Tibial nerve (tissue), 4 donors: ENCODE measurements at regions not wholly inside any gene's neighbourhood (a gene's known extent, or its start where the extent isn't known, plus 50 kb on each side); places are given as distances from the start of the nearest gene placed in this dataset.

Experiments
- DNase-seq, 2 donors: peaks; one replicate each; pipeline ENCODE4 v3.0.0-alpha.2; 2019; ENCODE audit warnings: low spot score in 2 of 2
- H3K27ac ChIP-seq, 4 donors: fragments of 200-600 bp; sonication (generic) in 3 of 4; one replicate each; pipeline ENCODE4 v1.5.1; 2017 to 2019; ENCODE audit warnings: mild to moderate bottlenecking in 1 of 4
- H3K27me3 ChIP-seq, 2 donors: fragments of 200-600 bp; sonication (generic) in 1 of 2; one replicate each; pipeline versions ENCODE4 v1.5.1 to v1.6.0; 2017 to 2019
- H3K36me3 ChIP-seq, 3 donors: fragments of 200-600 bp; sonication (generic); one replicate each; pipeline ENCODE4 v1.5.1; 2018 to 2019
- H3K4me1 ChIP-seq, 4 donors: fragments of 200-600 bp; sonication (generic) in 3 of 4; one replicate each; pipeline ENCODE4 v1.5.1; 2017 to 2019
- H3K4me3 ChIP-seq, 4 donors: fragments of 200-600 bp; sonication (generic) in 3 of 4; one replicate each; pipeline ENCODE4 v1.5.1; 2017 to 2019; ENCODE audit warnings: mild to moderate bottlenecking in 1 of 4, moderate library complexity in 1 of 4
- H3K9me3 ChIP-seq, 4 donors: fragments of 200-600 bp; sonication (generic) in 3 of 4; one replicate each; pipeline ENCODE4 v1.5.1; 2017 to 2019
- CTCF ChIP-seq, 5 experiments: fragments of 200-600 bp in 3 of 5; fragments of 450-650 bp in 2 of 5; sonication (generic) in 3 of 5; IDR thresholded peaks; one replicate each; pipeline ENCODE4 v1.5.1; 2016 to 2019; ENCODE audit warnings: antibody characterized with exemption in 5 of 5, mild to moderate bottlenecking in 3 of 5, moderate library complexity in 2 of 5
- EP300 ChIP-seq, 2 donors: sonication (generic); formaldehyde crosslinking; IDR thresholded peaks; one replicate each; pipeline ENCODE4 v1.6.1; 2017; ENCODE audit warnings: antibody characterized with exemption in 2 of 2, mild to moderate bottlenecking in 1 of 2
- POLR2A ChIP-seq, 2 donors: fragments of 450-650 bp; IDR thresholded peaks; one replicate each; pipeline ENCODE4 v1.6.1; 2017; ENCODE audit warnings: antibody characterized with exemption in 2 of 2, mild to moderate bottlenecking in 2 of 2, moderate library complexity in 2 of 2
- WGBS, 2 donors: methylation state at CpG; one replicate each; pipeline ENCODE4 v1.1.5; 2018; 5-methylcytosine and 5-hydroxymethylcytosine counted together

- H3K27me3 ChIP-seq = no peaks in the 10 kb centered on the region
- H3K9me3 ChIP-seq = no peaks in the 10 kb centered on the region
- H3K27ac ChIP-seq = no peak overlapping the region
- no peak for TF ChIP-seq EP300 (IDR thresholded peaks at IDR 0.05)
- TF ChIP-seq POLR2A (IDR thresholded peaks at IDR 0.05) = no peak
- TF ChIP-seq CTCF (IDR thresholded peaks at IDR 0.05) = no peak
- H3K4me3 ChIP-seq = no peak overlapping the region
- 47 to 48% methylated on average over 1 of the region's 1 CpG for WGBS, 2 donors
- no peak for DNase-seq
- no peaks in the 10 kb centered on the region for H3K4me1 ChIP-seq
- no peaks in the 10 kb centered on the region for H3K36me3 ChIP-seq
Observed at GRCh38 chr7:41326616-41327015, 376.3 kb downstream of the INHBA start.

GRCh38 chr7:41323806-41324205 is 379.1 kb downstream of the INHBA start:
- Histone ChIP-seq H3K27me3 (no peaks in the 10 kb centered on the region), H3K4me3 (no peak overlapping the region), H3K9me3 (no peaks in the 10 kb centered on the region), H3K27ac (no peak overlapping the region), H3K36me3 (no peaks in the 10 kb centered on the region), H3K4me1 (no peaks in the 10 kb centered on the region)
- WGBS, 2 donors = 47 to 48% methylated on average over 3 of the region's 3 CpGs
- TF ChIP-seq EP300 (IDR thresholded peaks at IDR 0.05) = no peak
- TF ChIP-seq CTCF (IDR thresholded peaks at IDR 0.05) = no peak
- no peak for TF ChIP-seq POLR2A (IDR thresholded peaks at IDR 0.05)
- no peak for DNase-seq

GRCh38 chr7:41319581-41319980 is 383.3 kb downstream of the INHBA start:
- H3K36me3 ChIP-seq = no peaks in the 10 kb centered on the region
- no peak for DNase-seq

GRCh38 chr7:41316410-41316809 is 386.5 kb downstream of the INHBA start:
- Histone ChIP-seq H3K4me1 (no peaks in the 10 kb centered on the region), H3K27me3 (no peaks in the 10 kb centered on the region), H3K4me3 (no peak overlapping the region), H3K27ac (no peak overlapping the region), H3K36me3 (no peaks in the 10 kb centered on the region), H3K9me3 (peaks cover 0 to 4% (median 0%) of the 10 kb centered on the region in 4 donors)
- no peak for TF ChIP-seq CTCF (IDR thresholded peaks at IDR 0.05)
- no peak for TF ChIP-seq POLR2A (IDR thresholded peaks at IDR 0.05)
- no peak for TF ChIP-seq EP300 (IDR thresholded peaks at IDR 0.05)
- 55 to 58% methylated on average over 6 of the region's 6 CpGs for WGBS, 2 donors
- no peak for DNase-seq

More at GRCh38 chr7:41319581-41319980, 383.3 kb downstream of the INHBA start:
- Histone ChIP-seq H3K27me3 (no peaks in the 10 kb centered on the region), H3K4me3 (no peak overlapping the region), H3K27ac (no peak overlapping the region), H3K9me3 (no peaks in the 10 kb centered on the region), H3K4me1 (no peaks in the 10 kb centered on the region)
- WGBS, 2 donors = 76 to 83% methylated on average over 1 of the region's 1 CpG
- TF ChIP-seq POLR2A (IDR thresholded peaks at IDR 0.05) (no peak), CTCF (IDR thresholded peaks at IDR 0.05) (no peak), EP300 (IDR thresholded peaks at IDR 0.05) (no peak)

GRCh38 chr7:41315764-41316163 is 387.1 kb downstream of the INHBA start:
- WGBS, 2 donors = 63 to 72% methylated on average over 4 of the region's 4 CpGs
- Histone ChIP-seq H3K36me3 (no peaks in the 10 kb centered on the region), H3K9me3 (peaks cover 0 to 4% (median 0%) of the 10 kb centered on the region in 4 donors), H3K4me3 (no peak overlapping the region), H3K27ac (no peak overlapping the region), H3K4me1 (no peaks in the 10 kb centered on the region), H3K27me3 (no peaks in the 10 kb centered on the region)
- no peak for DNase-seq
- TF ChIP-seq POLR2A (IDR thresholded peaks at IDR 0.05) (no peak), CTCF (IDR thresholded peaks at IDR 0.05) (no peak), EP300 (IDR thresholded peaks at IDR 0.05) (no peak)
